OCI-LY3 (cell line): ENCODE measurements at regions not wholly inside any gene's neighbourhood (a gene's known extent, or its start where the extent isn't known, plus 50 kb on each side); places are given as distances from the start of the nearest gene placed in this dataset.

ENCODE experiments used
- H2AFZ ChIP-seq: fragments of 200-600, 300-600 bp; shearing (Covaris generic); 2 replicates; pipeline ENCODE4 v1.6.0; 2014; ENCODE audit warnings: antibody characterized with exemption, low read depth, low read length
- H3K27ac ChIP-seq: fragments of 200-600, 300-600 bp; sonication (generic); 2 replicates; pipeline ENCODE4 v1.5.1; 2014; ENCODE audit warnings: mild to moderate bottlenecking, low read length, moderate library complexity, mixed read lengths
- H3K27me3 ChIP-seq: fragments of 200-600, 300-600 bp; sonication (generic); 2 replicates; pipeline ENCODE4 v1.6.1; 2014; ENCODE audit warnings: low read depth, low read length, mixed read lengths
- H3K36me3 ChIP-seq: fragments of 200-600, 300-600 bp; sonication (generic); replicated peaks from 2 replicates; pipeline ENCODE3; 2014; ENCODE audit warnings: low read depth, low read length, mixed read lengths
- H3K4me1 ChIP-seq: fragments of 300-600, 200-600 bp; sonication (generic); 2 replicates; pipeline ENCODE4 v1.6.1; 2014; ENCODE audit warnings: low read length, mixed read lengths
- H3K4me2 ChIP-seq: fragments of 200-600, 300-600 bp; sonication (generic); 2 replicates; pipeline ENCODE4 v1.6.1; 2014; ENCODE audit warnings: low read length, mixed read lengths
- H3K4me3 ChIP-seq: fragments of 300-600, 200-600 bp; sonication (generic); 2 replicates; pipeline ENCODE4 v1.5.1; 2014; ENCODE audit warnings: antibody characterized with exemption, mild to moderate bottlenecking, low read length, moderate library complexity
- H3K79me2 ChIP-seq: fragments of 300-600, 200-600 bp; shearing (Covaris generic); 2 replicates; pipeline ENCODE4 v1.6.1; 2014; ENCODE audit warnings: mild to moderate bottlenecking, low read length, mixed read lengths
- H3K9ac ChIP-seq: fragments of 300-600, 200-600 bp; shearing (Covaris generic); 2 replicates; pipeline ENCODE4 v1.6.0; 2014; ENCODE audit warnings: mild to moderate bottlenecking, low read length, moderate library complexity
- H3K9me3 ChIP-seq: fragments of 200-600, 300-600 bp; shearing (Covaris generic); 2 replicates; pipeline ENCODE4 v1.6.1; 2014; ENCODE audit warnings: low read length, mixed read lengths; ENCODE audit not compliant: insufficient read depth
- H4K20me1 ChIP-seq: fragments of 200-600, 300-600 bp; sonication (generic); 2 replicates; pipeline ENCODE4 v1.6.1; 2016; ENCODE audit warnings: low read length, mixed read lengths; ENCODE audit not compliant: insufficient read depth
- EZH2phosphoT487 ChIP-seq: fragments of 200-600 bp; shearing (Covaris generic); IDR thresholded peaks from 2 replicates; pipeline ENCODE4 v1.6.1; 2018; ENCODE audit warnings: antibody characterized with exemption, mixed run types, low read depth
- TF ChIP-seq, protein P1 (sequence below): fragments of 200-600, 300-600 bp; sonication (generic); IDR thresholded peaks from 2 replicates; pipeline ENCODE4 v1.5.1; 2014; ENCODE audit warnings: antibody characterized with exemption, low read length, low read depth

DNA sequence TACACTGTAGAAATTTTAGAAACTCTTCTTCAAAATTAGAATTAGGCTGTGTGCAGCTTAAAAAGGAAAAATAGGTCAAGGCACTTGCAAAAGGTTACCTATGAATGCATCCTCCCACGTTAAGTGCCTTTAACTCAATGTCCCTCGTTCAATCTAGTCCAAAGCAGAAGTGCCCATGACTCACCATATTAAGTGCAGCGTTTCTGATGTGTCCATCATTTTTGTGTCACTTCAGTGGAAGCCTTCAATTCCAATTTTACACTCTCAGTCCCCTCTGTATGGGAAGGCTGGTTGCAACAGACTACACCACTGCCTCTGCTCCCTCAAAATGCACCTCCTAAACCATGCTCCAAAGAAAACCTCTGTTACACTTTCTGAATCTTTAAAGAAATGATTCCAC is 53.4 kb downstream of the FOXB1 start:
- Histone ChIP-seq H4K20me1 (no peaks in the 10 kb centered on the region), H3K27ac (no peak overlapping the region), H3K9ac (no peak overlapping the region), H3K27me3 (no peaks in the 10 kb centered on the region), H3K9me3 (peaks cover 19% of the 10 kb centered on the region), H3K36me3 (peaks cover 8% of the 10 kb centered on the region), H2AFZ (no peak overlapping the region), H3K4me1 (no peaks in the 10 kb centered on the region), H3K4me3 (no peak overlapping the region), H3K4me2 (no peak overlapping the region), H3K79me2 (no peaks in the 10 kb centered on the region)
- TF ChIP-seq, protein P1, sequence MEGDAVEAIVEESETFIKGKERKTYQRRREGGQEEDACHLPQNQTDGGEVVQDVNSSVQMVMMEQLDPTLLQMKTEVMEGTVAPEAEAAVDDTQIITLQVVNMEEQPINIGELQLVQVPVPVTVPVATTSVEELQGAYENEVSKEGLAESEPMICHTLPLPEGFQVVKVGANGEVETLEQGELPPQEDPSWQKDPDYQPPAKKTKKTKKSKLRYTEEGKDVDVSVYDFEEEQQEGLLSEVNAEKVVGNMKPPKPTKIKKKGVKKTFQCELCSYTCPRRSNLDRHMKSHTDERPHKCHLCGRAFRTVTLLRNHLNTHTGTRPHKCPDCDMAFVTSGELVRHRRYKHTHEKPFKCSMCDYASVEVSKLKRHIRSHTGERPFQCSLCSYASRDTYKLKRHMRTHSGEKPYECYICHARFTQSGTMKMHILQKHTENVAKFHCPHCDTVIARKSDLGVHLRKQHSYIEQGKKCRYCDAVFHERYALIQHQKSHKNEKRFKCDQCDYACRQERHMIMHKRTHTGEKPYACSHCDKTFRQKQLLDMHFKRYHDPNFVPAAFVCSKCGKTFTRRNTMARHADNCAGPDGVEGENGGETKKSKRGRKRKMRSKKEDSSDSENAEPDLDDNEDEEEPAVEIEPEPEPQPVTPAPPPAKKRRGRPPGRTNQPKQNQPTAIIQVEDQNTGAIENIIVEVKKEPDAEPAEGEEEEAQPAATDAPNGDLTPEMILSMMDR = no peak
- no peak for TF ChIP-seq EZH2phosphoT487

DNA sequence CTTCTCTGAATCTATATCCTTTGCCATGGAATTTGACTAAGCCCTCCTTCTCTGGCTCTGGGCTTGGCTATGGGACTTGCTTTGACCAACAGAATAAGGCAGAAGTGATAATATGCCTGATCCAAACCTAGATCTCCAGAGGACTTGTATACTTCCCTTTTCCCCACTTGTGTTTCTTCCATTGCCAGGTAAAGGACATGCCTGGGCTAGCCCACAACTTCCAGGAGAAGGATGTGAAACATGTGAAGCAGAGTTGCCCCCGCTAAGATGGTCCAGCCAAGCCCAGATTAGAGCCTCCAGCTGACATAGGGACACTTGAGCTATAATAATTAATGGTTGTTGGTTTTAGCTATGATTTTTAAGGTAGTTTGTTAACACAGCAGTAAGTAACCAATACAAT is 55.1 kb downstream of the FOXB1 start:
- H3K27me3 ChIP-seq = no peaks in the 10 kb centered on the region
- H3K36me3 ChIP-seq = peaks cover 8% of the 10 kb centered on the region
- H3K27ac ChIP-seq = no peak overlapping the region
- no peaks in the 10 kb centered on the region for H3K4me1 ChIP-seq
- no peaks in the 10 kb centered on the region for H3K79me2 ChIP-seq
- H2AFZ ChIP-seq = no peak overlapping the region
- H3K4me3 ChIP-seq = no peak overlapping the region
- H3K4me2 ChIP-seq = no peak overlapping the region
- no peaks in the 10 kb centered on the region for H4K20me1 ChIP-seq
- TF ChIP-seq EZH2phosphoT487 = no peak
- TF ChIP-seq, protein P1 = no peak
- no peak overlapping the region for H3K9ac ChIP-seq
- H3K9me3 ChIP-seq = peaks cover 23% of the 10 kb centered on the region

DNA sequence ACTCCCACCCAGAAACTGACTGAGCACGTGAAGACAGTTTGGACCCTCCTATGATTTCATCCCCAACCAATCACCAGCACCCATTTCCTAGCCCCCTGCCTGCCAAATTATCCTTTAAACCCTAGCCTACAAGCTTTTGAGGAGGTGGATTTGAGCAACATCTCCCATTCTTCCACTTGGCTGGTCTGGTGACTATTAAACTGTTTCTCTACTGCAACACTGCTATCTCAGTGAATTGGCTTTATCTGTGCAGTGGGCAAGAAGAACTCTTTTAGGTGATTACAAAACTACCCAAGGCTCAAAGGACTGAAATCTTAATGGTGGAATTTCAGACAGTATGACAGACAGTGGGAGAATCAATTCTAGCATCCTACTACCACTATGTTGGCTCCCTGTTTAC is 57.6 kb downstream of the FOXB1 start:
- Histone ChIP-seq H2AFZ (no peak overlapping the region), H3K79me2 (no peaks in the 10 kb centered on the region), H3K9ac (no peak overlapping the region), H3K27ac (no peak overlapping the region), H3K4me3 (no peak overlapping the region), H3K4me1 (peaks cover 3% of the 10 kb centered on the region), H3K9me3 (peaks cover 23% of the 10 kb centered on the region), H3K27me3 (no peaks in the 10 kb centered on the region), H4K20me1 (no peaks in the 10 kb centered on the region), H3K36me3 (peaks cover 8% of the 10 kb centered on the region), H3K4me2 (no peak overlapping the region)
- no peak for TF ChIP-seq EZH2phosphoT487
- TF ChIP-seq, protein P1 = no peak

DNA sequence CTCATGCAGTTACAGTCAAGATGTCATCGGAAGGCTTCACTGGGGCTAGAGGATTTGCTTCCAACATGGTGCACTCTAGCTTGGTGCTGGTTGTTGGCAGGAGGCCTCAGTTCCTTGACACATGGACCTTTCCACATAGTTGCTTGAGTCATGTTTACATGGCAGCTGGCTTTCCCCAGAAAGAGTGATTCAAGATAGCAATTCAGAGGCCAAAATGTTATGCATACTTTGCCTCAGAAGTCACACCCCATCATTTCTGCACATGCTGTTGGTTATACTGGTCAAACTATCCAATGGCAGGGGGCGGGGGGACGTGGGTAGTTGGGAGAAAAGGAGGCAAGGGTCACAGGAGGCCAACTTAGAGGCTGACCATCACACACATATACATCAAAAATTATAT is 58.7 kb downstream of the FOXB1 start:
- no peak overlapping the region for H2AFZ ChIP-seq
- TF ChIP-seq, protein P1 = no peak
- no peak for TF ChIP-seq EZH2phosphoT487
- H3K4me1 ChIP-seq = peaks cover 7% of the 10 kb centered on the region
- H3K79me2 ChIP-seq = no peaks in the 10 kb centered on the region
- peaks cover 8% of the 10 kb centered on the region for H3K36me3 ChIP-seq
- no peak overlapping the region for H3K27ac ChIP-seq
- no peak overlapping the region for H3K4me3 ChIP-seq
- no peak overlapping the region for H3K9ac ChIP-seq
- H3K27me3 ChIP-seq = no peaks in the 10 kb centered on the region
- peaks cover 23% of the 10 kb centered on the region for H3K9me3 ChIP-seq
- no peaks in the 10 kb centered on the region for H4K20me1 ChIP-seq
- no peak overlapping the region for H3K4me2 ChIP-seq
